ENCODE measurements at regions not wholly inside any gene's neighbourhood (a gene's known extent, or its start where the extent isn't known, plus 50 kb on each side); places are given as distances from the start of the nearest gene placed in this dataset.

DNA sequence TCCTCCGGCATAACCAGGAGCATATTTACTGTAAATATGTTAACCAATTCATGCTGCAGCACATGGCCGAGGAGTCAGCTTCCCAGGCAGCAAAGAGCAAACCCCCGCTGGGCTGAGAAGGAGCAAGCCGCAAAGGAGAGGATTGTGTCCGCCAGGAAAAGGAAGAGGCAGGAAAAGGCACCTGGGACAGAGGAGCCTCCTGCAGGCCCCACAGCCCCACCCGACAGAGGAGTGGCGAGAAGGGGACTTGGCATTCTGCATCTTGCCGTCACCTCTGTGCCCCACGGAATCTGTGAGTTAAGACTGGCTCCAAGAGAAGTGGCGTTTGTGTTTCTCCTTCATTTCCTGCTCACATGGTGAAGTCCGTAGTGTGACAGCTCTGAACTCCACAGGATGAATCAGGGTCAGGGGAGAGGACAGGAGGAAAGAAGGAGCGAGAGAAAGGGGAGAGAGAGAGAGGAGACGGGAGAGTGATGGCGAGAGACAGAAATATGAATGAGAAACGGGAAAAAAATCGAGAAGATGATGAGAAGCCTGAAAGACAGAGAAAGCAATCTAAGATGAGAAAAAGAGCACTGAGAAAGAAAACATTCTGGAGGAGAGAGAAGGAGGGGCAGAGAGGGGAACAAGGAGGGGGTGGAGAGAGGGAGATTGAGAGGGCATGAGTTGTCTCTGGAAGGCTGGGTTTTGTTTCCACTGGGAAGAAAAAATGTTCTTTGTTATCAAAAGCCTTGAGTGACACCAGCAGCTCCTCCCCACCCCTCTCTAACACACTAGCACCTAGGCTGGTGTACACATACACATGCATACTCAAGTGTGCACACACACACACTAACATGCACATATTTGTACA, 489.6 kb downstream of the MN1 start:
- TF ChIP-seq POLR2AphosphoS5 (IDR thresholded peaks at IDR 0.05; ENCODE audit: low read depth, low read length) = no peak
- TF ChIP-seq FOXP2 (optimal IDR thresholded peaks at IDR 0.05; ENCODE audit: borderline replicate concordance, extremely low read depth, extremely low read length, insufficient read depth) = no peak
- 0 out of 2 replicates have a peak, but pooled peaks have one; percentile 20 for TF ChIP-seq SIN3A (IDR thresholded peaks at IDR 0.05; ENCODE audit: borderline replicate concordance, insufficient read depth, low read length)
- TF ChIP-seq, protein P1, sequence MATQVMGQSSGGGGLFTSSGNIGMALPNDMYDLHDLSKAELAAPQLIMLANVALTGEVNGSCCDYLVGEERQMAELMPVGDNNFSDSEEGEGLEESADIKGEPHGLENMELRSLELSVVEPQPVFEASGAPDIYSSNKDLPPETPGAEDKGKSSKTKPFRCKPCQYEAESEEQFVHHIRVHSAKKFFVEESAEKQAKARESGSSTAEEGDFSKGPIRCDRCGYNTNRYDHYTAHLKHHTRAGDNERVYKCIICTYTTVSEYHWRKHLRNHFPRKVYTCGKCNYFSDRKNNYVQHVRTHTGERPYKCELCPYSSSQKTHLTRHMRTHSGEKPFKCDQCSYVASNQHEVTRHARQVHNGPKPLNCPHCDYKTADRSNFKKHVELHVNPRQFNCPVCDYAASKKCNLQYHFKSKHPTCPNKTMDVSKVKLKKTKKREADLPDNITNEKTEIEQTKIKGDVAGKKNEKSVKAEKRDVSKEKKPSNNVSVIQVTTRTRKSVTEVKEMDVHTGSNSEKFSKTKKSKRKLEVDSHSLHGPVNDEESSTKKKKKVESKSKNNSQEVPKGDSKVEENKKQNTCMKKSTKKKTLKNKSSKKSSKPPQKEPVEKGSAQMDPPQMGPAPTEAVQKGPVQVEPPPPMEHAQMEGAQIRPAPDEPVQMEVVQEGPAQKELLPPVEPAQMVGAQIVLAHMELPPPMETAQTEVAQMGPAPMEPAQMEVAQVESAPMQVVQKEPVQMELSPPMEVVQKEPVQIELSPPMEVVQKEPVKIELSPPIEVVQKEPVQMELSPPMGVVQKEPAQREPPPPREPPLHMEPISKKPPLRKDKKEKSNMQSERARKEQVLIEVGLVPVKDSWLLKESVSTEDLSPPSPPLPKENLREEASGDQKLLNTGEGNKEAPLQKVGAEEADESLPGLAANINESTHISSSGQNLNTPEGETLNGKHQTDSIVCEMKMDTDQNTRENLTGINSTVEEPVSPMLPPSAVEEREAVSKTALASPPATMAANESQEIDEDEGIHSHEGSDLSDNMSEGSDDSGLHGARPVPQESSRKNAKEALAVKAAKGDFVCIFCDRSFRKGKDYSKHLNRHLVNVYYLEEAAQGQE (IDR thresholded peaks at IDR 0.05; ENCODE audit: insufficient read depth in 1 of 2, low read depth in 2 of 2, low read length in 2 of 2) = no peak
- TF ChIP-seq TAF1 (IDR thresholded peaks at IDR 0.05; ENCODE audit: borderline replicate concordance, insufficient read depth, low read length) = no peak

- TF ChIP-seq FOXP2 (optimal IDR thresholded peaks at IDR 0.05; ENCODE audit: borderline replicate concordance, extremely low read depth, extremely low read length, insufficient read depth) (no peak), SIN3A (IDR thresholded peaks at IDR 0.05; ENCODE audit: borderline replicate concordance, insufficient read depth, low read length) (no peak), POLR2AphosphoS5 (IDR thresholded peaks at IDR 0.05; ENCODE audit: low read depth, low read length) (no peak), TAF1 (IDR thresholded peaks at IDR 0.05; ENCODE audit: borderline replicate concordance, insufficient read depth, low read length) (no peak)
- TF ChIP-seq, protein P1 (IDR thresholded peaks at IDR 0.05; ENCODE audit: insufficient read depth in 1 of 2, low read depth in 2 of 2, low read length in 2 of 2) = no peak
Measured at GRCh38 chr22:27312565-27312964, 489.0 kb downstream of the MN1 start.

- TF ChIP-seq SIN3A (IDR thresholded peaks at IDR 0.05; ENCODE audit: borderline replicate concordance, insufficient read depth, low read length) = no peak
- TF ChIP-seq, protein P1 (IDR thresholded peaks at IDR 0.05; ENCODE audit: insufficient read depth in 1 of 2, low read depth in 2 of 2, low read length in 2 of 2) = no peak
- no peak for TF ChIP-seq POLR2AphosphoS5 (IDR thresholded peaks at IDR 0.05; ENCODE audit: low read depth, low read length)
- no peak for TF ChIP-seq FOXP2 (optimal IDR thresholded peaks at IDR 0.05; ENCODE audit: borderline replicate concordance, extremely low read depth, extremely low read length, insufficient read depth)
- no peak for TF ChIP-seq TAF1 (IDR thresholded peaks at IDR 0.05; ENCODE audit: borderline replicate concordance, insufficient read depth, low read length)
Measured at GRCh38 chr22:27312966-27313855, 488.3 kb downstream of the MN1 start.

GRCh38 chr22:27314276-27314807, 487.2 kb downstream of the MN1 start:
- TF ChIP-seq TAF1 (IDR thresholded peaks at IDR 0.05; ENCODE audit: borderline replicate concordance, insufficient read depth, low read length) = no peak
- TF ChIP-seq SIN3A (IDR thresholded peaks at IDR 0.05; ENCODE audit: borderline replicate concordance, insufficient read depth, low read length) = no peak
- no peak for TF ChIP-seq POLR2AphosphoS5 (IDR thresholded peaks at IDR 0.05; ENCODE audit: low read depth, low read length)
- TF ChIP-seq, protein P1 (IDR thresholded peaks at IDR 0.05; ENCODE audit: insufficient read depth in 1 of 2, low read depth in 2 of 2, low read length in 2 of 2) = no peak
- TF ChIP-seq FOXP2 (optimal IDR thresholded peaks at IDR 0.05; ENCODE audit: borderline replicate concordance, extremely low read depth, extremely low read length, insufficient read depth) = no peak

Data from PFSK-1 (cell line).